ACC112 (cell line): ENCODE measurements at regions not wholly inside any gene's neighbourhood (a gene's known extent, or its start where the extent isn't known, plus 50 kb on each side); places are given as distances from the start of the nearest gene placed in this dataset.

Experiments
- H2AFZ ChIP-seq: fragments of 200-600 bp; sonication (generic); one replicate; pipeline ENCODE4 v1.6.0; 2017; ENCODE audit warnings: antibody characterized with exemption, low read length; ENCODE audit not compliant: unreplicated experiment
- H3K27ac ChIP-seq: fragments of 200-600 bp; sonication (generic); 2 replicates; pipeline ENCODE4 v1.5.1; 2014; ENCODE audit warnings: low read depth, mild to moderate bottlenecking, antibody characterized with exemption, low read length, moderate library complexity
- H3K27me3 ChIP-seq: fragments of 200-600 bp; sonication (generic); 2 replicates; pipeline ENCODE4 v1.6.1; 2014; ENCODE audit warnings: mild to moderate bottlenecking, antibody characterized with exemption, low read length, moderate library complexity, mixed read lengths; ENCODE audit not compliant: insufficient read depth
- H3K36me3 ChIP-seq: fragments of 200-600 bp; sonication (generic); 2 replicates; pipeline ENCODE4 v1.6.1; 2016; ENCODE audit warnings: mild to moderate bottlenecking, antibody characterized with exemption, low read length, moderate library complexity, mixed read lengths; ENCODE audit not compliant: insufficient read depth
- H3K4me1 ChIP-seq: fragments of 200-600 bp; sonication (generic); one replicate; pipeline ENCODE4 v1.6.1; 2016; ENCODE audit warnings: low read length, mixed read lengths; ENCODE audit not compliant: insufficient read depth, unreplicated experiment, control insufficient read depth
- H3K4me3 ChIP-seq: fragments of 200-600 bp; sonication (generic); 2 replicates; pipeline ENCODE4 v1.5.1; 2014; ENCODE audit warnings: mild to moderate bottlenecking, low read depth, low read length
- H3K79me2 ChIP-seq: fragments of 200-600 bp; sonication (generic); one replicate; pipeline ENCODE4 v1.6.0; 2016; ENCODE audit warnings: low read length; ENCODE audit not compliant: control insufficient read depth, unreplicated experiment, insufficient read depth

- Histone ChIP-seq H3K27ac (no peak overlapping the region), H3K36me3 (no peaks in the 10 kb centered on the region), H3K4me1 (no peaks in the 10 kb centered on the region), H3K4me3 (no peak overlapping the region), H3K27me3 (no peaks in the 10 kb centered on the region), H2AFZ (no peak overlapping the region), H3K79me2 (no peaks in the 10 kb centered on the region)
Observed at GRCh38 chr6:50925981-50926380, 107.3 kb downstream of the TFAP2B start.

GRCh38 chr6:50927800-50928199, 109.1 kb downstream of the TFAP2B start:
- H3K36me3 ChIP-seq: no peaks in the 10 kb centered on the region
- H3K79me2 ChIP-seq: no peaks in the 10 kb centered on the region
- no peak overlapping the region for H3K4me3 ChIP-seq
- H3K27ac ChIP-seq: no peak overlapping the region
- no peaks in the 10 kb centered on the region for H3K27me3 ChIP-seq
- no peak overlapping the region for H2AFZ ChIP-seq
- no peaks in the 10 kb centered on the region for H3K4me1 ChIP-seq

GRCh38 chr6:50929323-50929722, 110.7 kb downstream of the TFAP2B start:
- no peaks in the 10 kb centered on the region for H3K4me1 ChIP-seq
- no peaks in the 10 kb centered on the region for H3K36me3 ChIP-seq
- H3K27me3 ChIP-seq: no peaks in the 10 kb centered on the region
- H3K27ac ChIP-seq: no peak overlapping the region
- H2AFZ ChIP-seq: no peak overlapping the region
- no peaks in the 10 kb centered on the region for H3K79me2 ChIP-seq
- no peak overlapping the region for H3K4me3 ChIP-seq

GRCh38 chr6:50935442-50935841, 116.8 kb downstream of the TFAP2B start:
- H3K4me3 ChIP-seq: no peak overlapping the region
- H3K4me1 ChIP-seq: no peaks in the 10 kb centered on the region
- no peak overlapping the region for H2AFZ ChIP-seq
- no peaks in the 10 kb centered on the region for H3K79me2 ChIP-seq
- no peak overlapping the region for H3K27ac ChIP-seq
- H3K27me3 ChIP-seq: no peaks in the 10 kb centered on the region
- no peaks in the 10 kb centered on the region for H3K36me3 ChIP-seq

GRCh38 chr6:50936277-50936681, 117.6 kb downstream of the TFAP2B start:
- Histone ChIP-seq H3K27ac (no peak overlapping the region), H2AFZ (no peak overlapping the region), H3K4me3 (no peak overlapping the region), H3K36me3 (no peaks in the 10 kb centered on the region), H3K4me1 (no peaks in the 10 kb centered on the region), H3K27me3 (no peaks in the 10 kb centered on the region), H3K79me2 (no peaks in the 10 kb centered on the region)

- Histone ChIP-seq H3K4me1 (no peaks in the 10 kb centered on the region), H3K36me3 (no peaks in the 10 kb centered on the region), H2AFZ (no peak overlapping the region), H3K4me3 (no peak overlapping the region), H3K27me3 (no peaks in the 10 kb centered on the region), H3K27ac (no peak overlapping the region), H3K79me2 (no peaks in the 10 kb centered on the region)
Observed at GRCh38 chr6:50939931-50940330, 121.3 kb downstream of the TFAP2B start.

- H3K4me3 ChIP-seq: no peak overlapping the region
- no peak overlapping the region for H2AFZ ChIP-seq
- no peak overlapping the region for H3K27ac ChIP-seq
- no peaks in the 10 kb centered on the region for H3K79me2 ChIP-seq
- no peaks in the 10 kb centered on the region for H3K4me1 ChIP-seq
- no peaks in the 10 kb centered on the region for H3K27me3 ChIP-seq
- H3K36me3 ChIP-seq: no peaks in the 10 kb centered on the region
Observed at GRCh38 chr6:50945789-50946188, 127.1 kb downstream of the TFAP2B start.

GRCh38 chr6:50952092-50952907, 133.6 kb downstream of the TFAP2B start:
- Histone ChIP-seq H3K27me3 (no peaks in the 10 kb centered on the region), H3K79me2 (no peaks in the 10 kb centered on the region), H3K36me3 (no peaks in the 10 kb centered on the region), H2AFZ (no peak overlapping the region), H3K4me1 (no peaks in the 10 kb centered on the region), H3K27ac (no peak overlapping the region), H3K4me3 (no peak overlapping the region)

GRCh38 chr6:50956014-50956413, 137.3 kb downstream of the TFAP2B start:
- Histone ChIP-seq H3K36me3 (no peaks in the 10 kb centered on the region), H3K27ac (no peak overlapping the region), H3K4me1 (no peaks in the 10 kb centered on the region), H2AFZ (no peak overlapping the region), H3K27me3 (no peaks in the 10 kb centered on the region), H3K79me2 (no peaks in the 10 kb centered on the region), H3K4me3 (no peak overlapping the region)

GRCh38 chr6:50958148-50958697, 139.6 kb downstream of the TFAP2B start:
- Histone ChIP-seq H3K27ac (no peak overlapping the region), H3K79me2 (no peaks in the 10 kb centered on the region), H3K36me3 (no peaks in the 10 kb centered on the region), H3K4me3 (no peak overlapping the region), H3K27me3 (no peaks in the 10 kb centered on the region), H2AFZ (no peak overlapping the region), H3K4me1 (no peaks in the 10 kb centered on the region)

- H3K36me3 ChIP-seq: no peaks in the 10 kb centered on the region
- H2AFZ ChIP-seq: no peak overlapping the region
- no peak overlapping the region for H3K4me3 ChIP-seq
- H3K79me2 ChIP-seq: no peaks in the 10 kb centered on the region
- H3K27ac ChIP-seq: no peak overlapping the region
- no peaks in the 10 kb centered on the region for H3K4me1 ChIP-seq
- no peaks in the 10 kb centered on the region for H3K27me3 ChIP-seq
Observed at GRCh38 chr6:50959081-50959641, 140.5 kb downstream of the TFAP2B start.
